Adrenal gland (tissue), 5 donors: ENCODE measurements at regions not wholly inside any gene's neighbourhood (a gene's known extent, or its start where the extent isn't known, plus 50 kb on each side); places are given as distances from the start of the nearest gene placed in this dataset.

Experiments used
- POLR2A ChIP-seq, 2 donors: fragments of 450-650 bp; IDR thresholded peaks; one replicate each; pipeline ENCODE4 v1.6.1; 2017; ENCODE audit warnings: antibody characterized with exemption in 2 of 2, mild to moderate bottlenecking in 2 of 2, moderate library complexity in 1 of 2
- TF ChIP-seq, protein P1 (sequence below), 6 experiments: fragments of 450-650 bp in 4 of 6; fragments of 200-600 bp in 2 of 6; sonication (generic) in 1 of 6; IDR thresholded peaks; 1 replicate in 5 of 6; 2 replicates in 1 of 6; pipeline versions ENCODE4 v1.5.1 to v1.8.0; 2016 to 2021; ENCODE audit warnings: antibody characterized with exemption in 6 of 6, mild to moderate bottlenecking in 2 of 6, moderate library complexity in 1 of 6
- donor health status: DM: no; HTN: no; CAD: no.

DNA sequence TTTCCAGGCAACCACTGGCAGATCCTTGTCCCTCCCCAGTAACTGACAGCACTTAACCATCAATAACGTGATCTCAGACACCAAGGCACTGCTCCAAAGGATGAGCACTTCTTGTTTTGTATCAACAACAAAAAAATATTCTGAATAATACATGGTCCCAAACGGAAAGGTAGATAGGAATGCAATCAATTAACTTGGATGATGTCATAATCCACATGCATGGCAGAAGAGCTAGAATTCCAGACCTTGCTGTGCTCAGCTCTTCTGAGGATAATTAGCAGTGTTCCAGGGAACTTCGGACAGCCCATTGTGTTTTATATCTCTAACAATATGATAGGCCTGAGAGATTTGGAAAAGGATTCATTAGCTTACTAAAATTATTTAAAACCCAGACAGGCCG, 288.4 kb upstream of the PCSK5 start:
- TF ChIP-seq, protein P1, sequence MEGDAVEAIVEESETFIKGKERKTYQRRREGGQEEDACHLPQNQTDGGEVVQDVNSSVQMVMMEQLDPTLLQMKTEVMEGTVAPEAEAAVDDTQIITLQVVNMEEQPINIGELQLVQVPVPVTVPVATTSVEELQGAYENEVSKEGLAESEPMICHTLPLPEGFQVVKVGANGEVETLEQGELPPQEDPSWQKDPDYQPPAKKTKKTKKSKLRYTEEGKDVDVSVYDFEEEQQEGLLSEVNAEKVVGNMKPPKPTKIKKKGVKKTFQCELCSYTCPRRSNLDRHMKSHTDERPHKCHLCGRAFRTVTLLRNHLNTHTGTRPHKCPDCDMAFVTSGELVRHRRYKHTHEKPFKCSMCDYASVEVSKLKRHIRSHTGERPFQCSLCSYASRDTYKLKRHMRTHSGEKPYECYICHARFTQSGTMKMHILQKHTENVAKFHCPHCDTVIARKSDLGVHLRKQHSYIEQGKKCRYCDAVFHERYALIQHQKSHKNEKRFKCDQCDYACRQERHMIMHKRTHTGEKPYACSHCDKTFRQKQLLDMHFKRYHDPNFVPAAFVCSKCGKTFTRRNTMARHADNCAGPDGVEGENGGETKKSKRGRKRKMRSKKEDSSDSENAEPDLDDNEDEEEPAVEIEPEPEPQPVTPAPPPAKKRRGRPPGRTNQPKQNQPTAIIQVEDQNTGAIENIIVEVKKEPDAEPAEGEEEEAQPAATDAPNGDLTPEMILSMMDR (IDR thresholded peaks at IDR 0.05), result no peak
- no peak for TF ChIP-seq POLR2A (IDR thresholded peaks at IDR 0.05)
